Suprapubic skin (tissue), 4 donors: ENCODE measurements at regions not wholly inside any gene's neighbourhood (a gene's known extent, or its start where the extent isn't known, plus 50 kb on each side); places are given as distances from the start of the nearest gene placed in this dataset.

Source experiments
- DNase-seq, 2 donors: peaks; one replicate each; pipeline ENCODE4 v3.0.0-alpha.2; 2019; ENCODE audit warnings: low spot score in 2 of 2
- H3K27ac ChIP-seq: fragments of 200-600 bp; sonication (generic); one replicate; pipeline ENCODE4 v1.5.1; 2019
- H3K27me3 ChIP-seq: fragments of 200-600 bp; sonication (generic); one replicate; pipeline ENCODE4 v1.5.1; 2019
- H3K36me3 ChIP-seq: fragments of 200-600 bp; sonication (generic); one replicate; pipeline ENCODE4 v1.5.1; 2019
- H3K4me1 ChIP-seq: fragments of 200-600 bp; sonication (generic); one replicate; pipeline ENCODE4 v1.5.1; 2019
- H3K4me3 ChIP-seq: fragments of 200-600 bp; sonication (generic); one replicate; pipeline ENCODE4 v1.5.1; 2019; ENCODE audit warnings: mild to moderate bottlenecking
- H3K9me3 ChIP-seq: fragments of 200-600 bp; sonication (generic); one replicate; pipeline ENCODE4 v1.5.1; 2019
- CTCF ChIP-seq, 2 donors: fragments of 200-600 bp in 1 of 2; fragments of 450-650 bp in 1 of 2; sonication (generic) in 1 of 2; IDR thresholded peaks; one replicate each; pipeline ENCODE4 v1.5.1; 2016 to 2019; ENCODE audit warnings: antibody characterized with exemption in 2 of 2, mild to moderate bottlenecking in 1 of 2, moderate library complexity in 1 of 2
- EP300 ChIP-seq: sonication (generic); formaldehyde crosslinking; IDR thresholded peaks from one replicate; pipeline ENCODE4 v1.6.1; 2017; ENCODE audit warnings: antibody characterized with exemption
- POLR2A ChIP-seq, 2 donors: fragments of 450-650 bp; IDR thresholded peaks; one replicate each; pipeline ENCODE4 v1.6.1; 2017; ENCODE audit warnings: antibody characterized with exemption in 2 of 2, mild to moderate bottlenecking in 2 of 2, moderate library complexity in 2 of 2
- POLR2AphosphoS5 ChIP-seq, 3 donors: sonication (generic); formaldehyde crosslinking; IDR thresholded peaks; one replicate each; pipeline ENCODE4 v1.6.1; 2017; ENCODE audit warnings: antibody characterized with exemption in 3 of 3
- WGBS: methylation state at CpG from one replicate; pipeline ENCODE4 v1.1.5; 2018; 5-methylcytosine and 5-hydroxymethylcytosine counted together

- Histone ChIP-seq H3K27me3 (no peaks in the 10 kb centered on the region), H3K4me3 (no peak overlapping the region), H3K9me3 (no peaks in the 10 kb centered on the region), H3K4me1 (peaks cover 18% of the 10 kb centered on the region), H3K27ac (no peak overlapping the region), H3K36me3 (no peaks in the 10 kb centered on the region)
- no peak for TF ChIP-seq EP300
- TF ChIP-seq POLR2AphosphoS5 (IDR thresholded peaks at IDR 0.05), result peak in 1 of 3 donors; percentile 59
- TF ChIP-seq CTCF (IDR thresholded peaks at IDR 0.05), result no peak
- TF ChIP-seq POLR2A (IDR thresholded peaks at IDR 0.05), result no peak
- 22% methylated on average over 6 of the region's 6 CpGs for WGBS
- DNase-seq, result no peak
Observed at GRCh38 chr18:23336101-23336500, 117.0 kb upstream of the RIOK3 start.

- no peak overlapping the region for H3K27ac ChIP-seq
- 89% methylated on average over 3 of the region's 3 CpGs for WGBS
- H3K9me3 ChIP-seq, result no peaks in the 10 kb centered on the region
- DNase-seq, result no peak
- no peaks in the 10 kb centered on the region for H3K36me3 ChIP-seq
- no peaks in the 10 kb centered on the region for H3K27me3 ChIP-seq
- TF ChIP-seq POLR2A (IDR thresholded peaks at IDR 0.05) (no peak), EP300 (no peak)
- peaks cover 21% of the 10 kb centered on the region for H3K4me1 ChIP-seq
- no peak overlapping the region for H3K4me3 ChIP-seq
Observed at GRCh38 chr18:23337599-23338444, 115.3 kb upstream of the RIOK3 start.

GRCh38 chr18:23340661-23341060 lies 112.4 kb upstream of the RIOK3 start:
- DNase-seq, result no peak
- Histone ChIP-seq H3K27ac (peak overlapping the region; percentile 43), H3K4me3 (no peak overlapping the region), H3K4me1 (peaks cover 15% of the 10 kb centered on the region), H3K36me3 (no peaks in the 10 kb centered on the region), H3K9me3 (no peaks in the 10 kb centered on the region), H3K27me3 (no peaks in the 10 kb centered on the region)
- 66% methylated on average over 9 of the region's 9 CpGs for WGBS
- no peak for TF ChIP-seq POLR2A (IDR thresholded peaks at IDR 0.05)
- TF ChIP-seq CTCF (IDR thresholded peaks at IDR 0.05), result no peak
- no peak for TF ChIP-seq EP300

GRCh38 chr18:23341383-23341782 lies 111.7 kb upstream of the RIOK3 start:
- H3K36me3 ChIP-seq, result no peaks in the 10 kb centered on the region
- DNase-seq, result no peak
- no peaks in the 10 kb centered on the region for H3K27me3 ChIP-seq
- no peak overlapping the region for H3K4me3 ChIP-seq
- peaks cover 8% of the 10 kb centered on the region for H3K4me1 ChIP-seq
- H3K9me3 ChIP-seq, result no peaks in the 10 kb centered on the region
- WGBS, result 49% methylated on average over 9 of the region's 9 CpGs
- TF ChIP-seq POLR2A (IDR thresholded peaks at IDR 0.05) (no peak), CTCF (IDR thresholded peaks at IDR 0.05) (no peak), EP300 (no peak), POLR2AphosphoS5 (IDR thresholded peaks at IDR 0.05) (no peak)
- peak overlapping the region; percentile 43 for H3K27ac ChIP-seq

- H3K4me1 ChIP-seq, result peaks cover 6% of the 10 kb centered on the region
- no peak for TF ChIP-seq POLR2AphosphoS5 (IDR thresholded peaks at IDR 0.05)
- TF ChIP-seq POLR2A (IDR thresholded peaks at IDR 0.05), result no peak
- TF ChIP-seq EP300, result no peak
- TF ChIP-seq CTCF (IDR thresholded peaks at IDR 0.05), result no peak
- H3K27me3 ChIP-seq, result no peaks in the 10 kb centered on the region
- H3K36me3 ChIP-seq, result no peaks in the 10 kb centered on the region
- no peak for DNase-seq
- no peaks in the 10 kb centered on the region for H3K9me3 ChIP-seq
- no peak overlapping the region for H3K4me3 ChIP-seq
- no peak overlapping the region for H3K27ac ChIP-seq
Observed at GRCh38 chr18:23341983-23342382, 111.1 kb upstream of the RIOK3 start.
